Endothelial cell of umbilical vein (primary cell): ENCODE measurements at regions not wholly inside any gene's neighbourhood (a gene's known extent, or its start where the extent isn't known, plus 50 kb on each side); places are given as distances from the start of the nearest gene placed in this dataset.

Source experiments
- BruUV-seq: library from RNA; stranded (reverse); fragments of 400-500 nt; replicated peaks from 2 replicates; lab custom pipeline; 2021; lab: Mats Ljungman, UMichigan
- CTCF ChIA-PET: fragments of 300-600, 350-600 bp; sonication (Branson Sonifier 250); formaldehyde crosslinking; loops from one replicate; lab custom pipeline; 2021; ENCODE audit warnings: antibody characterized with exemption, inconsistent platforms; lab: Charles Lee
- POLR2A ChIA-PET: fragments of 300-600, 350-600 bp; sonication (Branson Sonifier 250); formaldehyde crosslinking; loops from one replicate; lab custom pipeline; 2021; ENCODE audit warnings: antibody characterized with exemption, inconsistent platforms; lab: Charles Lee
- DNase-seq: peaks from one replicate; pipeline ENCODE4 v3.0.0-alpha.2; 2011; ENCODE audit warnings: low read depth, low spot score
- FAIRE-seq: peaks from 2 replicates; lab custom pipeline; 2011; peaks lifted over from hg19 to GRCh38; lab: Jason Lieb, UNC
- H2AFZ ChIP-seq: 2 replicates; pipeline ENCODE4 v1.6.0; 2012; ENCODE audit warnings: low read depth, low read length, control low read depth, inconsistent platforms
- H3K27ac ChIP-seq: 2 replicates; pipeline ENCODE4 v1.5.1; 2011; ENCODE audit warnings: low read depth, mild to moderate bottlenecking, control low read depth, low read length, moderate library complexity; ENCODE audit not compliant: insufficient read depth
- H3K27me3 ChIP-seq, 2 experiments: 2 replicates each; pipeline versions ENCODE4 v1.6.0 to v1.6.1; 2011; ENCODE audit warnings: low read length in 2 of 2, mixed read lengths in 1 of 2; ENCODE audit not compliant: control insufficient read depth in 2 of 2, insufficient read depth in 2 of 2
- H3K36me3 ChIP-seq, 2 experiments: 2 replicates in 1 of 2; 3 replicates in 1 of 2; pipeline ENCODE4 v1.5.1; 2011; ENCODE audit warnings: low read length in 2 of 2, mild to moderate bottlenecking in 1 of 2, moderate library complexity in 1 of 2; ENCODE audit not compliant: control insufficient read depth in 2 of 2, insufficient read depth in 2 of 2; ENCODE audit errors: extremely low read depth in 1 of 2
- H3K4me1 ChIP-seq: 3 replicates; pipeline ENCODE4 v1.5.1; 2011; ENCODE audit warnings: mild to moderate bottlenecking, low read length; ENCODE audit not compliant: control insufficient read depth, insufficient read depth; ENCODE audit errors: extremely low read depth
- H3K4me2 ChIP-seq: 2 replicates; pipeline ENCODE4 v1.6.1; 2011; ENCODE audit warnings: low read length, control low read depth, mixed read lengths; ENCODE audit not compliant: insufficient read depth
- H3K4me3 ChIP-seq, 3 experiments: fragments of 200-600 bp in 1 of 3; sonication (generic), shearing (Covaris generic) in 1 of 3; replicated peaks in 1 of 3; 2 replicates each; pipeline ENCODE4 v1.5.1; 2011 to 2016; ENCODE audit warnings: control low read depth in 3 of 3, low read length in 3 of 3, mild to moderate bottlenecking in 2 of 3, inconsistent platforms in 1 of 3, low read depth in 1 of 3, moderate library complexity in 1 of 3; ENCODE audit not compliant: insufficient read depth in 1 of 3
- H3K79me2 ChIP-seq: 2 replicates; pipeline ENCODE4 v1.6.0; 2012; ENCODE audit warnings: low read length, inconsistent platforms; ENCODE audit not compliant: control insufficient read depth, insufficient read depth
- H3K9ac ChIP-seq: replicated peaks from 2 replicates; pipeline ENCODE3; 2011; ENCODE audit warnings: low read length, control low read depth; ENCODE audit not compliant: insufficient read depth; ENCODE audit errors: extremely low read depth
- H3K9me1 ChIP-seq: replicated peaks from 3 replicates; pipeline ENCODE4 v1.6.0; 2011; ENCODE audit warnings: mild to moderate bottlenecking, low read length; ENCODE audit not compliant: control insufficient read depth, insufficient read depth; ENCODE audit errors: extremely low read depth
- H3K9me3 ChIP-seq: replicated peaks from 2 replicates; pipeline ENCODE4 v1.5.1; 2012; ENCODE audit warnings: low read length, inconsistent platforms; ENCODE audit not compliant: control insufficient read depth, insufficient read depth
- H4K20me1 ChIP-seq: replicated peaks from 2 replicates; pipeline ENCODE3; 2011; ENCODE audit warnings: mild to moderate bottlenecking, low read length; ENCODE audit not compliant: control insufficient read depth, insufficient read depth; ENCODE audit errors: extremely low read depth
- CTCF ChIP-seq, 2 donors: IDR thresholded peaks; 1 replicate in 1 of 2; 2 replicates in 1 of 2; pipeline ENCODE4 v1.5.1; 2011; ENCODE audit warnings: low read length in 2 of 2, mild to moderate bottlenecking in 2 of 2, moderate library complexity in 2 of 2, control low read depth in 1 of 2, inconsistent platforms in 1 of 2, low read depth in 1 of 2; ENCODE audit not compliant: insufficient read depth in 1 of 2; ENCODE audit errors: extremely low read depth in 1 of 2
- EZH2 ChIP-seq: IDR thresholded peaks from 2 replicates; pipeline ENCODE4 v1.6.1; 2012; ENCODE audit warnings: borderline replicate concordance, low read depth, mild to moderate bottlenecking, moderate library complexity, low read length, inconsistent platforms; ENCODE audit not compliant: severe bottlenecking
- JUN ChIP-seq: IDR thresholded peaks from 2 replicates; pipeline ENCODE4 v1.6.1; 2011; ENCODE audit warnings: borderline replicate concordance, low read depth; ENCODE audit not compliant: insufficient read length, insufficient read depth
- MAX ChIP-seq: IDR thresholded peaks from 2 replicates; pipeline ENCODE4 v1.6.1; 2011; ENCODE audit not compliant: insufficient read depth, insufficient read length
- MYC ChIP-seq: IDR thresholded peaks from one replicate; pipeline ENCODE4 v1.6.1; 2011; ENCODE audit warnings: mild to moderate bottlenecking, low read depth, low read length
- POLR2A ChIP-seq: IDR thresholded peaks from 2 replicates; pipeline ENCODE4 v1.6.1; 2012; ENCODE audit warnings: low read depth, mild to moderate bottlenecking, control low read depth, low read length
- POLR2AphosphoS5 ChIP-seq: IDR thresholded peaks from 2 replicates; pipeline ENCODE4 v1.6.1; 2012; ENCODE audit warnings: low read depth, mild to moderate bottlenecking, control low read depth, low read length, moderate library complexity; ENCODE audit not compliant: insufficient read depth
- dilution Hi-C: fragments of 300-500 bp; cut with MboI; formaldehyde crosslinking; loops from one replicate; pipeline ENCODE4 v1.15.0; 2019; ENCODE audit warnings: low sequenced_read_pairs; ENCODE audit not compliant: extremely low pct_ligation_motif_present
- intact Hi-C: fragments of 100-400 bp; cut with micrococcal nuclease; formaldehyde crosslinking; loops from one replicate; pipeline ENCODE4 v1.10.0; 2022

DNA sequence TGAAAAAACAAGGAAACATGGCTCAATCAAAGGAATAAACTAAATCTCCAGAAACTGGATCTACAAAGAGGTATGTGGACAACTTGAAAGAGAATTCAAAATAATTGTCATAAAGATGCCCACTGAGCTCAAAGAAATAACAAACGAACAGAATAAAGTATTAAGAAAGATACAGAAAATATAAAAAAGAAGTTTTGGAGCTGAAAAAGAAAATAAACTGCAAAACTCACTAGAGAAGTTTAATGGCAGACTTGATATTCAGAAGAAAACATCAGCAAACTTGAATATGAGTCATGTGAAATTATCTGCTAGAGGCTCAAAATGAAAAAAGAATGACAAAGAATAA lies 208.1 kb upstream of the SAMSN1 start:
- H3K4me1 ChIP-seq, result no peaks in the 10 kb centered on the region
- dilution Hi-C loops, result no loop called here
- ChIA-PET POLR2A (no interaction called here), CTCF (interaction anchor here (1.2 kb wide), 1 partner anchor 19 kb away, joined by 3 read pairs; no protein-coding TSS in a partner anchor)
- FAIRE-seq, result no peak
- no peaks in the 10 kb centered on the region for H3K36me3 ChIP-seq
- H3K27me3 ChIP-seq, result no peaks in the 10 kb centered on the region
- no peaks in the 10 kb centered on the region for H4K20me1 ChIP-seq
- H3K4me3 ChIP-seq, result no peak overlapping the region
- TF ChIP-seq MAX, result no peak
- TF ChIP-seq JUN, result no peak
- no peak for TF ChIP-seq POLR2AphosphoS5
- no peak for TF ChIP-seq MYC
- no peak for TF ChIP-seq EZH2
- TF ChIP-seq CTCF (IDR thresholded peaks at IDR 0.05; ENCODE audit: extremely low read depth in 1 of 2, insufficient read depth in 1 of 2, low read depth in 1 of 2, low read length in 2 of 2), result no peak
- TF ChIP-seq POLR2A, result no peak
- H3K27ac ChIP-seq, result no peak overlapping the region
- H3K9ac ChIP-seq, result no peak overlapping the region
- H2AFZ ChIP-seq, result no peak overlapping the region
- H3K9me1 ChIP-seq, result no peaks in the 10 kb centered on the region
- H3K79me2 ChIP-seq, result no peaks in the 10 kb centered on the region
- intact Hi-C loops, result no loop called here
- H3K9me3 ChIP-seq, result no peaks in the 10 kb centered on the region
- DNase-seq, result no peak
- BruUV-seq, result no TSS peak
- H3K4me2 ChIP-seq, result no peak overlapping the region
